ENCODE measurements at regions not wholly inside any gene's neighbourhood (a gene's known extent, or its start where the extent isn't known, plus 50 kb on each side); places are given as distances from the start of the nearest gene placed in this dataset.

DNA sequence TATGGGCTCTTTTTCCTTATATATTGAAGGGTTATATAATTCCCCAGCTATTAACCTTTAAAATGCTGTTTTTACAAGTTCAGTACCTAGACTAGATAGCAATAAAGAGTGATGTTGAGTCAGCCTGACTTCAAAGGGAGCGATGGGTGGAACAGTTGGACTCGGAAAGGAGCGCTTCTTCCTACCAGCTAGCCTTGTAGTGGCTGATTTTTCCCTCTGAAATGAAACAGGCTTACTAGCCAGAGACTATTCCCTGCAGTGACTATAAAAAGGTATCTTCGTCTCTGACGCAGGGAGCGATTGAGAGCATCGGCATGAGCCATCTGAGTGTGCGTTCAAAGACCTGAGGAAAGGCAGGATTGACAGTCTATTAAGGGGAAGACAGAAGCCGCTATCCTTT, 66.0 kb upstream of the GRAMD1B start:
- TF ChIP-seq, protein P1, sequence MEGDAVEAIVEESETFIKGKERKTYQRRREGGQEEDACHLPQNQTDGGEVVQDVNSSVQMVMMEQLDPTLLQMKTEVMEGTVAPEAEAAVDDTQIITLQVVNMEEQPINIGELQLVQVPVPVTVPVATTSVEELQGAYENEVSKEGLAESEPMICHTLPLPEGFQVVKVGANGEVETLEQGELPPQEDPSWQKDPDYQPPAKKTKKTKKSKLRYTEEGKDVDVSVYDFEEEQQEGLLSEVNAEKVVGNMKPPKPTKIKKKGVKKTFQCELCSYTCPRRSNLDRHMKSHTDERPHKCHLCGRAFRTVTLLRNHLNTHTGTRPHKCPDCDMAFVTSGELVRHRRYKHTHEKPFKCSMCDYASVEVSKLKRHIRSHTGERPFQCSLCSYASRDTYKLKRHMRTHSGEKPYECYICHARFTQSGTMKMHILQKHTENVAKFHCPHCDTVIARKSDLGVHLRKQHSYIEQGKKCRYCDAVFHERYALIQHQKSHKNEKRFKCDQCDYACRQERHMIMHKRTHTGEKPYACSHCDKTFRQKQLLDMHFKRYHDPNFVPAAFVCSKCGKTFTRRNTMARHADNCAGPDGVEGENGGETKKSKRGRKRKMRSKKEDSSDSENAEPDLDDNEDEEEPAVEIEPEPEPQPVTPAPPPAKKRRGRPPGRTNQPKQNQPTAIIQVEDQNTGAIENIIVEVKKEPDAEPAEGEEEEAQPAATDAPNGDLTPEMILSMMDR (IDR thresholded peaks at IDR 0.05), result no peak
- TF ChIP-seq POLR2A (IDR thresholded peaks at IDR 0.05), result no peak

Data from adrenal gland (tissue), 5 donors.